Lower leg skin (tissue), 3 donors: ENCODE measurements at regions not wholly inside any gene's neighbourhood (a gene's known extent, or its start where the extent isn't known, plus 50 kb on each side); places are given as distances from the start of the nearest gene placed in this dataset.

Experiments used
- CTCF ChIP-seq, 3 donors: fragments of 450-650 bp; IDR thresholded peaks; one replicate each; pipeline ENCODE4 v1.5.1; 2016; ENCODE audit warnings: antibody characterized with exemption in 3 of 3, mild to moderate bottlenecking in 3 of 3, moderate library complexity in 2 of 3
- POLR2A ChIP-seq, 2 donors: fragments of 450-650 bp; IDR thresholded peaks; one replicate each; pipeline ENCODE4 v1.6.1; 2016 to 2017; ENCODE audit warnings: antibody characterized with exemption in 2 of 2, mild to moderate bottlenecking in 1 of 2, moderate library complexity in 1 of 2

- TF ChIP-seq POLR2A (IDR thresholded peaks at IDR 0.05), result no peak
- no peak for TF ChIP-seq CTCF (IDR thresholded peaks at IDR 0.05)
Measured at GRCh38 chr21:38041493-38041892, 125.2 kb upstream of the KCNJ6 start.
